Glutamatergic neuron (in vitro differentiated cells): ENCODE measurements at regions not wholly inside any gene's neighbourhood (a gene's known extent, or its start where the extent isn't known, plus 50 kb on each side); places are given as distances from the start of the nearest gene placed in this dataset.

ENCODE experiments used
- DNase-seq: peaks from one replicate; pipeline ENCODE4 v3.0.0; 2022
- H3K27ac Mint-ChIP-seq: one replicate; pipeline ENCODE4 v1.8.0; 2020; ENCODE audit warnings: mild to moderate bottlenecking, mixed read lengths, inconsistent platforms; ENCODE audit not compliant: unreplicated experiment
- H3K27me3 Mint-ChIP-seq: one replicate; pipeline ENCODE4 v1.8.0; 2020; ENCODE audit warnings: mild to moderate bottlenecking, moderate library complexity, mixed read lengths, inconsistent platforms; ENCODE audit not compliant: unreplicated experiment
- H3K36me3 Mint-ChIP-seq: one replicate; pipeline ENCODE4 v1.8.0; 2020; ENCODE audit warnings: mild to moderate bottlenecking, mixed read lengths, inconsistent platforms; ENCODE audit not compliant: unreplicated experiment
- H3K4me1 Mint-ChIP-seq: one replicate; pipeline ENCODE4 v1.8.0; 2020; ENCODE audit warnings: mild to moderate bottlenecking, low read depth, mixed read lengths, inconsistent platforms; ENCODE audit not compliant: unreplicated experiment
- H3K4me3 Mint-ChIP-seq: one replicate; pipeline ENCODE4 v1.8.0; 2020; ENCODE audit warnings: mild to moderate bottlenecking, mixed read lengths, inconsistent platforms; ENCODE audit not compliant: unreplicated experiment
- H3K9me3 Mint-ChIP-seq: one replicate; pipeline ENCODE4 v1.8.0; 2020; ENCODE audit warnings: mild to moderate bottlenecking, moderate library complexity, mixed read lengths, inconsistent platforms; ENCODE audit not compliant: unreplicated experiment
- TF ChIP-seq, protein P1 (sequence below): fragments of 200-600 bp; sonication (generic); IDR thresholded peaks from one replicate; pipeline ENCODE4 v1.5.0; 2021; ENCODE audit not compliant: partially characterized antibody, unreplicated experiment

DNA sequence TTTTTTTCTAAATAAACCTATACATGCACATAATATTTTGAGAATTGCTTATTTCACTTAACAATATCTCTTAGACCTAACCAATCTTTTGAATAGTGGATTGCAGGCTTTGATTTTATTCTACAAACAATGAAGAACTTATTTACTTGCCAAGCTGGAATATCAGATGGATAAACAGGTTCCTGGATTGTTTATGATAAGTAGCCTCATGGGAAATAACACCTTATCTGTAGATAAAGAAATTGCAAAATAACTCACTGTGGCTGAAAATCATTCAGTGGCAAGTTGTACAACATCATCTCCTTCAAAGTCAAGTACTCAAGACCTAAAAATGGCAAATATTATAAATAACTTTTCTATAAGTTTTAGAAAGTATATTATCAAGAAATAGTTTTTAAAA lies 335.4 kb upstream of the ATP2B1 start:
- Mint-ChIP-seq H3K36me3 (peaks cover 4% of the 10 kb centered on the region), H3K4me3 (no peak overlapping the region), H3K4me1 (no peaks in the 10 kb centered on the region), H3K9me3 (peaks cover 3% of the 10 kb centered on the region), H3K27me3 (peaks cover 2% of the 10 kb centered on the region), H3K27ac (no peak overlapping the region)
- TF ChIP-seq, protein P1, sequence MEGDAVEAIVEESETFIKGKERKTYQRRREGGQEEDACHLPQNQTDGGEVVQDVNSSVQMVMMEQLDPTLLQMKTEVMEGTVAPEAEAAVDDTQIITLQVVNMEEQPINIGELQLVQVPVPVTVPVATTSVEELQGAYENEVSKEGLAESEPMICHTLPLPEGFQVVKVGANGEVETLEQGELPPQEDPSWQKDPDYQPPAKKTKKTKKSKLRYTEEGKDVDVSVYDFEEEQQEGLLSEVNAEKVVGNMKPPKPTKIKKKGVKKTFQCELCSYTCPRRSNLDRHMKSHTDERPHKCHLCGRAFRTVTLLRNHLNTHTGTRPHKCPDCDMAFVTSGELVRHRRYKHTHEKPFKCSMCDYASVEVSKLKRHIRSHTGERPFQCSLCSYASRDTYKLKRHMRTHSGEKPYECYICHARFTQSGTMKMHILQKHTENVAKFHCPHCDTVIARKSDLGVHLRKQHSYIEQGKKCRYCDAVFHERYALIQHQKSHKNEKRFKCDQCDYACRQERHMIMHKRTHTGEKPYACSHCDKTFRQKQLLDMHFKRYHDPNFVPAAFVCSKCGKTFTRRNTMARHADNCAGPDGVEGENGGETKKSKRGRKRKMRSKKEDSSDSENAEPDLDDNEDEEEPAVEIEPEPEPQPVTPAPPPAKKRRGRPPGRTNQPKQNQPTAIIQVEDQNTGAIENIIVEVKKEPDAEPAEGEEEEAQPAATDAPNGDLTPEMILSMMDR: no peak
- no peak for DNase-seq

DNA sequence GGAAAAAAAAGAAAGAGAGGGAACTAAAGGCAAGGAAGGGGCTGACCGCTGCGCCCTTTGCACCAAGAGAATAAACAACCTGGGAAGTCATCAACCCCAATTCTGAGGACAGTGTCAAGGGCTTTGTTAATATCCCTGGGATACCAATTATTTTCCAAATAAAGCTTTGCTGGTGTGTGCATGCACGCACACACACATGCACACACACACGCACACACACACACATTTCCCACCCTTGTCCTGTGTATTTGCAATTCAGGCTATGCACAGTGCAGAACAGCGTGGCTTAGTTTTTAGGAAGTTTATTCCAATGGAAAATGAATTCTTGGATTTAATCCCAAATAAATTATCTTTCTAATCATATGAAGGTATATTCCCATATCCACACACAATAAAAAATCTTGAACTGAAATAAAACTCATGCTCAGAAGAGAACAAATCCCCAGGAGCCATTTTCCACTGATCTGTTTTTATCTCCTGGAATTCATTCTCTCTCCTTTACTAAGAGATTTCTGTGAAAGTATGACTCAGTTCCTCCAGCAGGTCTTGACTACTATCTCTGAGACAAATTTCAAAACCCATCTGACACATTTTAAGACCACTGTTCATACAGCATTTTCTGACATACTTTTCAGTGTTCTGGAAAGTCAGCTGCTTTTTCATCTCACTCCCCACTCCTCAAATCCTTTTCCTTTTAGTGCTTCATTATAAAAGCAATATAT lies 334.4 kb upstream of the ATP2B1 start:
- Mint-ChIP-seq H3K27ac (no peak overlapping the region), H3K9me3 (peaks cover 3% of the 10 kb centered on the region), H3K27me3 (peaks cover 2% of the 10 kb centered on the region), H3K4me1 (no peaks in the 10 kb centered on the region), H3K4me3 (no peak overlapping the region), H3K36me3 (peaks cover 4% of the 10 kb centered on the region)
- no peak for DNase-seq
- TF ChIP-seq, protein P1: no peak

DNA sequence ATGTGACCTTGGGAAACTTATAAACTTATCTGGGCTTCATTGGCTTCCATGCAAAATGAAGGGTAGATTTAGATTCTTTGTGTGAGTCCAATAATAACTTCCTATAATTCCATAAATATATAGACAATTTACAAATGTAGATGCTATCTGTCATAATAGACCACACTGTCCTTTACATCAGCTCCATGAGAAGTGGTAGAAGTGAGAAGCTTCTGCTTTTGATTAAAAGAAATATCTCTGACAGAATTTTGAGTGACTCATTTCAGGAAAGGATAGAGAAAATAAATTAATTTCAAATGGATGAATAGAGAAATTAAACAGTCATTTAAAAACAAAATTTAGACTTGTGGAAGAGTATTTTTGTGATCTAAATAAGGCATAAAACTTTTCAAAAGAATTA lies 329.7 kb upstream of the ATP2B1 start:
- H3K27ac Mint-ChIP-seq: no peak overlapping the region
- no peak for DNase-seq
- H3K4me1 Mint-ChIP-seq: no peaks in the 10 kb centered on the region
- H3K4me3 Mint-ChIP-seq: no peak overlapping the region
- no peaks in the 10 kb centered on the region for H3K9me3 Mint-ChIP-seq
- H3K36me3 Mint-ChIP-seq: peaks cover 4% of the 10 kb centered on the region
- peaks cover 2% of the 10 kb centered on the region for H3K27me3 Mint-ChIP-seq
- TF ChIP-seq, protein P1: no peak

DNA sequence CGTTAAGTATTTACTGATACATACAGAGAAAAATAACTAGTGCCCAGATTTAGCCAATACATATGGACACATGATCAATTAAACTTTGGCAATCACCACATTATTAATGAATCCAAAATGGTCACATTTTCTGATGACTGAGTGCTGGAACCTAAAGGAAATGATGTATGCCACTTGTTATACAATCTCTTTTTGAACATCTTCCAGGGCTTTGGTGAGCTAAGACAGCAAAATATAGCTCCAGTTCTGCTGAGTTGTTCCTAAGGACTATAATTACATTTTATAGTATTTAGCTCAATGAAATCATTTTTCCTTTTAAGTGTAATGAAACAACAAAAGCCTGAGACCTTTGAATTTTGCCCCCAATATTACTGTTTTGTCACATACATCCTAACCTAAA lies 329.1 kb upstream of the ATP2B1 start:
- no peak overlapping the region for H3K27ac Mint-ChIP-seq
- DNase-seq: no peak
- TF ChIP-seq, protein P1: no peak
- peaks cover 4% of the 10 kb centered on the region for H3K36me3 Mint-ChIP-seq
- H3K4me3 Mint-ChIP-seq: no peak overlapping the region
- no peaks in the 10 kb centered on the region for H3K4me1 Mint-ChIP-seq
- H3K9me3 Mint-ChIP-seq: no peaks in the 10 kb centered on the region
- H3K27me3 Mint-ChIP-seq: peaks cover 2% of the 10 kb centered on the region

DNA sequence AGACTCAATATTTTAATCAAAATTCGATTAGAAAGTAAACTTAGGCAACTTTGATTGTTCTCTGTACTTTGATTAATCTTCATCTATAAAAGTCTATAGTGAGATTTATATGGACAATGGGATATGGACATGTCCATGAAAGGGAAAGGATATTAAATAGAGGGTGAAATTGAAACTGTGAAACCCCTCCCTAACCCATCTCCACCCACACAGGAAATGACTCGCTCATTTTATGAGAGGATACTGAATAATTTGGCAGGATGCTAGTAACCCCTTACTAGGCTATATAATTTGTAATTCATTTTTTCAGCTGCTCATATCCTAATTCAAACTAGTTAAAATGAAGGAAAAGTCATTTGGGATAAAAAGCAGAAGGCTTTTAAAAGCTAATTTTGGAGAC lies 328.0 kb upstream of the ATP2B1 start:
- TF ChIP-seq, protein P1: no peak
- Mint-ChIP-seq H3K27me3 (no peaks in the 10 kb centered on the region), H3K4me3 (no peak overlapping the region), H3K4me1 (no peaks in the 10 kb centered on the region), H3K36me3 (no peaks in the 10 kb centered on the region), H3K27ac (no peak overlapping the region), H3K9me3 (no peaks in the 10 kb centered on the region)
- DNase-seq: no peak
